ENCODE measurements at regions not wholly inside any gene's neighbourhood (a gene's known extent, or its start where the extent isn't known, plus 50 kb on each side); places are given as distances from the start of the nearest gene placed in this dataset.
"Not testable (repeated sequence)": the region's sequence is repeated elsewhere in the genome, so short reads cannot be mapped to it uniquely, and the experiment has no call there.

DNA sequence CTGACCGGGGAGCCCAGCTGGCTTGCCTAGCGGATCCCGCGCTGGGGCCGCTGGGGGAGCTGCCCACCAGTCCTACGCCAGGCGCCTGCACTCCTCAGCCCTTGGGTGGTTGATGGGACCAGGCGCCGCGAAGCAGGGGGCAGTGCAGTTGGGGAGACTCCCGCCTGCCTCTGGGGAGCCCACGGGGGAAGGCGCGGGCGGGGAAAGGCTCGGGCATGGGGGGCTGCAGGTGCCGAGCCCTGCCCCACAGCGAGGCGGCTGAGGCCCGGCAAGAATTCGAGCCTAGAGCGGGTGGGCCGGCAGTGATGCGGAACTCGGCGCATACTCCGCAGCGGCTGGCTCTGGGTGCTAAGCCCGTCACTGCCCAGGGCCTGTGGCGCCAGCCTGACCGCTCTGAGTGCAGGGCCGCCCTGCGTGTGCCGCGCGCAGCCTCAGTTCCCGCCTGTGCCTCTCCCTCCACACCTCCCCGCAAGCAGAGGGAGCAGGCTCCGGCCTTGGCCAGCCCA, 249.1 kb upstream of the TEKT4 start:
- Histone ChIP-seq H3K36me3 (ENCODE audit: insufficient read depth, low read length) (no peaks in the 10 kb centered on the region), H3K79me2 (ENCODE audit: insufficient read depth, low read length) (no peaks in the 10 kb centered on the region), H3K9me3 (ENCODE audit: low read depth, low read length) (no peaks in the 10 kb centered on the region), H3K4me3 (ENCODE audit: insufficient read depth, low read length) (no peak overlapping the region), H2AFZ (ENCODE audit: low read length) (no peak overlapping the region), H3K4me1 (ENCODE audit: insufficient read depth, low read length) (no peaks in the 10 kb centered on the region), H3K27me3 (ENCODE audit: insufficient read depth, low read length) (no peaks in the 10 kb centered on the region), H3K4me2 (ENCODE audit: insufficient read depth, low read length) (no peak overlapping the region), H4K20me1 (ENCODE audit: insufficient read depth, low read length) (no peaks in the 10 kb centered on the region), H3K27ac (ENCODE audit: low read depth, low read length) (no peak overlapping the region)
- no peak for DNase-seq (ENCODE audit: insufficient read length, low spot score, missing footprints)
- TF ChIP-seq, protein P1, sequence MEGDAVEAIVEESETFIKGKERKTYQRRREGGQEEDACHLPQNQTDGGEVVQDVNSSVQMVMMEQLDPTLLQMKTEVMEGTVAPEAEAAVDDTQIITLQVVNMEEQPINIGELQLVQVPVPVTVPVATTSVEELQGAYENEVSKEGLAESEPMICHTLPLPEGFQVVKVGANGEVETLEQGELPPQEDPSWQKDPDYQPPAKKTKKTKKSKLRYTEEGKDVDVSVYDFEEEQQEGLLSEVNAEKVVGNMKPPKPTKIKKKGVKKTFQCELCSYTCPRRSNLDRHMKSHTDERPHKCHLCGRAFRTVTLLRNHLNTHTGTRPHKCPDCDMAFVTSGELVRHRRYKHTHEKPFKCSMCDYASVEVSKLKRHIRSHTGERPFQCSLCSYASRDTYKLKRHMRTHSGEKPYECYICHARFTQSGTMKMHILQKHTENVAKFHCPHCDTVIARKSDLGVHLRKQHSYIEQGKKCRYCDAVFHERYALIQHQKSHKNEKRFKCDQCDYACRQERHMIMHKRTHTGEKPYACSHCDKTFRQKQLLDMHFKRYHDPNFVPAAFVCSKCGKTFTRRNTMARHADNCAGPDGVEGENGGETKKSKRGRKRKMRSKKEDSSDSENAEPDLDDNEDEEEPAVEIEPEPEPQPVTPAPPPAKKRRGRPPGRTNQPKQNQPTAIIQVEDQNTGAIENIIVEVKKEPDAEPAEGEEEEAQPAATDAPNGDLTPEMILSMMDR (IDR thresholded peaks at IDR 0.05; ENCODE audit: extremely low read depth, low read depth, low read length) = no peak

DNA sequence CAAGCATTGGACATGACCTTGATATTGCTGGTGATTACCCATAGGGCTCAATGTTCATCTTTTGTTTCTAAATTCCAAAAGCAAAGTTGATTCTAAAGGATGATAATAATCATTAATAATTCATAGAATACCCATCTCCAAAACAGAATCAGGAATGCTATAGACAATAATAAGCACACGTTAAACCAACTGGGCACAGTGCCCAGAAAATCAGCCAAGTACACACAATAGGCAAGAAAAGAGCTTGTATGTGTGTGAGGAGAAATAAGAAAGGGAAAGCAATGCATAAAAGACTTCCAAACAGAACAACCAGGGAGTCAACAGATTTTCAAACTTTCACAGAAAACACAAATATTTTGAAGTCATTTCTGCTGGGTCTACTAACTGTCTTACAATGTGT, 242.3 kb upstream of the TEKT4 start:
- not testable (repeated sequence) for H3K79me2 ChIP-seq (ENCODE audit: insufficient read depth, low read length); H3K4me1 ChIP-seq (ENCODE audit: insufficient read depth, low read length); DNase-seq (ENCODE audit: insufficient read length, low spot score, missing footprints); H3K9me3 ChIP-seq (ENCODE audit: low read depth, low read length); H3K4me2 ChIP-seq (ENCODE audit: insufficient read depth, low read length); H3K27ac ChIP-seq (ENCODE audit: low read depth, low read length); H3K36me3 ChIP-seq (ENCODE audit: insufficient read depth, low read length); H4K20me1 ChIP-seq (ENCODE audit: insufficient read depth, low read length); H2AFZ ChIP-seq (ENCODE audit: low read length); H3K27me3 ChIP-seq (ENCODE audit: insufficient read depth, low read length); H3K4me3 ChIP-seq (ENCODE audit: insufficient read depth, low read length)

DNA sequence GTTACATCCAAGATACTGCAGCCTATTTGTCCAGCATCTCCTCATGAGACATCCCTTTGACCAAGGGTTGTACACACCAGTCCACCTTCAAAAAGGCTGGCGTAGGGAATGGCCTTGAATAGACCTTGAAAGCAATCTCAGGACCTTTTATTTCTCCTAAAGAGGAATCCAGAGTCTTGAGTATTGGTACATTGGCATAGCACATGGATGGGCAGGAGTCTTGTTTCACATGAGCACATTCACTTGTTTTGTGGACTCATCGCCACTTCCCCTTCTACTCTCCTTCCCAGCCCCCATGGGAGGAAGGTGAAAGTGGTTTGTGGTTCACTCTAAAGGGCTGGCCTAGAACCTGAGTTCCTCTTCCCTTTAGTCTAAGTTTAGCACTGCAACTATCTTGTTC, 229.8 kb upstream of the TEKT4 start:
- not testable (repeated sequence) for H3K27ac ChIP-seq (ENCODE audit: low read depth, low read length); H4K20me1 ChIP-seq (ENCODE audit: insufficient read depth, low read length); H3K27me3 ChIP-seq (ENCODE audit: insufficient read depth, low read length); H3K36me3 ChIP-seq (ENCODE audit: insufficient read depth, low read length); H3K4me1 ChIP-seq (ENCODE audit: insufficient read depth, low read length); H3K9me3 ChIP-seq (ENCODE audit: low read depth, low read length); H3K4me3 ChIP-seq (ENCODE audit: insufficient read depth, low read length); H3K79me2 ChIP-seq (ENCODE audit: insufficient read depth, low read length); DNase-seq (ENCODE audit: insufficient read length, low spot score, missing footprints); H3K4me2 ChIP-seq (ENCODE audit: insufficient read depth, low read length); H2AFZ ChIP-seq (ENCODE audit: low read length)

DNA sequence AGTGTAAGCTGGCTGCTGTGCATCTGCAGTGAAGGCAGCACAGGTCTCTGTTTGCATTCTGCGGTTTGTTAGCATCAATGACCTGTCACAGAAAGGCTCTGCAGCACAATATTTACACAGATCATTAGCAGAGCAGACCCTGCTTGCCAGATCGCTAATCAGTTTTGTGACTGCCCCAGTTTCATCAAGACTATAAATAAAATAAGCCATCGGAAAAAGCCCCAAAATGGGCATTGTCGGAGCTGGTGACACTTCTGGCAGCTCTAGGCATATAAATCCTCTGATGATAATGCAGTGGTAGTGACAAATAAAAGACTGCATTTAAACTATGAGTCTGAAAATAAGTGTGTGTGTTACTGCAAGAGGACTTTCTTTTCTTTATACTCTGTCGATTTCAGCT, 219.1 kb upstream of the TEKT4 start:
- H2AFZ ChIP-seq (ENCODE audit: low read length); H3K4me2 ChIP-seq (ENCODE audit: insufficient read depth, low read length); H3K27ac ChIP-seq (ENCODE audit: low read depth, low read length); H3K4me1 ChIP-seq (ENCODE audit: insufficient read depth, low read length); H3K4me3 ChIP-seq (ENCODE audit: insufficient read depth, low read length); H3K9me3 ChIP-seq (ENCODE audit: low read depth, low read length); H3K79me2 ChIP-seq (ENCODE audit: insufficient read depth, low read length); DNase-seq (ENCODE audit: insufficient read length, low spot score, missing footprints); H3K27me3 ChIP-seq (ENCODE audit: insufficient read depth, low read length); H4K20me1 ChIP-seq (ENCODE audit: insufficient read depth, low read length); H3K36me3 ChIP-seq (ENCODE audit: insufficient read depth, low read length): not testable (repeated sequence)

DNA sequence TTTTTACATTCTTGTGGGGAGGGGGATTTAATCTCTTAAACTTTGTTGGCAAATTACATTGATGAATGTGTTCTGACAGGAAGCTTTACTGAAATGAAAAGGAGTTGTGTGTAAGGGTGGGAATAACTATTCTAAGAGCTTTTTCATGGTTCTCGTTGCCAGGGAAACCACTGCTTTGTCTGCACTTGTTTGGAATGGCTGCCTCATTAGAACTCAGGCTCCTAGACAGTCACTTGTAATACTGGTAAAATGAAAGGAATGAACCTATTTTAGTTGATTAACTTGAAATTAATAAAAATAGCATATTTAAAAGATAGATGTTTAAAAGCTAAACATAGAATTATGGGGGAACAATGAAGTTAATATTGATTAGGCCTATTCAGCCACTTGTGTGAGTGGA, 201.4 kb upstream of the TEKT4 start:
- DNase-seq (ENCODE audit: insufficient read length, low spot score, missing footprints); H3K36me3 ChIP-seq (ENCODE audit: insufficient read depth, low read length); H3K79me2 ChIP-seq (ENCODE audit: insufficient read depth, low read length); H3K4me3 ChIP-seq (ENCODE audit: insufficient read depth, low read length); H3K4me2 ChIP-seq (ENCODE audit: insufficient read depth, low read length); H3K9me3 ChIP-seq (ENCODE audit: low read depth, low read length); H4K20me1 ChIP-seq (ENCODE audit: insufficient read depth, low read length); H3K27ac ChIP-seq (ENCODE audit: low read depth, low read length); H3K27me3 ChIP-seq (ENCODE audit: insufficient read depth, low read length); H2AFZ ChIP-seq (ENCODE audit: low read length); H3K4me1 ChIP-seq (ENCODE audit: insufficient read depth, low read length): not testable (repeated sequence)

DNA sequence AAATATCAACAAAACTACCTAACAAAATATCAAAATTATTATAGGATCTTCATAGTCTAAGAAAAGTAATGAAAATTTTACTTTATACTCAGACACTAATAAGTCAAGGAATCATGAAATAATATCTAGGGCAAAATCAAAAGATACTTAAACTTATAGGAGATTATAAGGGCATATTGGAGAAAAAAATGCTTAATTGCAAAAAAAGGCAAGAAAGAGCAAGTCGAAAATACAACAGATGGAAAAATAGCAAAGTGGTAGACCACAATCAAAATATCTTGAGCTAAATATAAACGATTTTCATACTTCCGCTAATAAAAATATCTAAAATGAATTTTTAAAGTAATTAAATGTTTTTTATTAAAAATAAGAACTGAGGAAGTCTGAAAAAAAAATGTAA, 177.0 kb upstream of the TEKT4 start:
- not testable (repeated sequence) for H3K9me3 ChIP-seq (ENCODE audit: low read depth, low read length); H3K27me3 ChIP-seq (ENCODE audit: insufficient read depth, low read length); H4K20me1 ChIP-seq (ENCODE audit: insufficient read depth, low read length); H2AFZ ChIP-seq (ENCODE audit: low read length); H3K4me3 ChIP-seq (ENCODE audit: insufficient read depth, low read length); H3K27ac ChIP-seq (ENCODE audit: low read depth, low read length); H3K4me2 ChIP-seq (ENCODE audit: insufficient read depth, low read length); H3K36me3 ChIP-seq (ENCODE audit: insufficient read depth, low read length); H3K79me2 ChIP-seq (ENCODE audit: insufficient read depth, low read length); DNase-seq (ENCODE audit: insufficient read length, low spot score, missing footprints); H3K4me1 ChIP-seq (ENCODE audit: insufficient read depth, low read length)

DNA sequence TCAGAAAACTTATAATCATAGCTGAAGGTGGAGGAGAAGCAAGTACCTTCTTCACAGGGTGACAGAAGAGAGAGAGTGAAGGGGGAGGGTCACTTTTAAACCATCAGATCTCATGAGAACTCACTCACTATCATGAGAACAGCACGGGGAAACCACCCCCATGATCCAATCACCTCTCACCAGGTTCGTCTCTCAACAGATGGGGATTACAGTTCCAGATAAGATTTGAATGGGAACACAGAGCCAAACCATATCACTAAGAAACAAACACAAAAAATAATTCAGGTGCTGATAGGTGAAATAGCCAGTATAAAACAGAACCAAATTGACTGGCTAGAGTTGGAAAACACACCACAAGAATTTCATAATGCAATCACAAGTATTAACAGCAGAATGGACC, 162.2 kb upstream of the TEKT4 start:
- not testable (repeated sequence) for H3K9me3 ChIP-seq (ENCODE audit: low read depth, low read length); H3K4me2 ChIP-seq (ENCODE audit: insufficient read depth, low read length); H3K4me1 ChIP-seq (ENCODE audit: insufficient read depth, low read length); H3K79me2 ChIP-seq (ENCODE audit: insufficient read depth, low read length); H4K20me1 ChIP-seq (ENCODE audit: insufficient read depth, low read length); H2AFZ ChIP-seq (ENCODE audit: low read length); H3K4me3 ChIP-seq (ENCODE audit: insufficient read depth, low read length); H3K27me3 ChIP-seq (ENCODE audit: insufficient read depth, low read length); DNase-seq (ENCODE audit: insufficient read length, low spot score, missing footprints); H3K27ac ChIP-seq (ENCODE audit: low read depth, low read length); H3K36me3 ChIP-seq (ENCODE audit: insufficient read depth, low read length)
